OCI-LY3 (cell line): ENCODE measurements at regions not wholly inside any gene's neighbourhood (a gene's known extent, or its start where the extent isn't known, plus 50 kb on each side); places are given as distances from the start of the nearest gene placed in this dataset.

Experiments used
- H2AFZ ChIP-seq: fragments of 200-600, 300-600 bp; shearing (Covaris generic); 2 replicates; pipeline ENCODE4 v1.6.0; 2014; ENCODE audit warnings: antibody characterized with exemption, low read depth, low read length
- H3K27ac ChIP-seq: fragments of 200-600, 300-600 bp; sonication (generic); 2 replicates; pipeline ENCODE4 v1.5.1; 2014; ENCODE audit warnings: mild to moderate bottlenecking, low read length, moderate library complexity, mixed read lengths
- H3K27me3 ChIP-seq: fragments of 200-600, 300-600 bp; sonication (generic); 2 replicates; pipeline ENCODE4 v1.6.1; 2014; ENCODE audit warnings: low read depth, low read length, mixed read lengths
- H3K36me3 ChIP-seq: fragments of 200-600, 300-600 bp; sonication (generic); replicated peaks from 2 replicates; pipeline ENCODE3; 2014; ENCODE audit warnings: low read depth, low read length, mixed read lengths
- H3K4me1 ChIP-seq: fragments of 300-600, 200-600 bp; sonication (generic); 2 replicates; pipeline ENCODE4 v1.6.1; 2014; ENCODE audit warnings: low read length, mixed read lengths
- H3K4me2 ChIP-seq: fragments of 200-600, 300-600 bp; sonication (generic); 2 replicates; pipeline ENCODE4 v1.6.1; 2014; ENCODE audit warnings: low read length, mixed read lengths
- H3K4me3 ChIP-seq: fragments of 300-600, 200-600 bp; sonication (generic); 2 replicates; pipeline ENCODE4 v1.5.1; 2014; ENCODE audit warnings: antibody characterized with exemption, mild to moderate bottlenecking, low read length, moderate library complexity
- H3K79me2 ChIP-seq: fragments of 300-600, 200-600 bp; shearing (Covaris generic); 2 replicates; pipeline ENCODE4 v1.6.1; 2014; ENCODE audit warnings: mild to moderate bottlenecking, low read length, mixed read lengths
- H3K9ac ChIP-seq: fragments of 300-600, 200-600 bp; shearing (Covaris generic); 2 replicates; pipeline ENCODE4 v1.6.0; 2014; ENCODE audit warnings: mild to moderate bottlenecking, low read length, moderate library complexity
- H3K9me3 ChIP-seq: fragments of 200-600, 300-600 bp; shearing (Covaris generic); 2 replicates; pipeline ENCODE4 v1.6.1; 2014; ENCODE audit warnings: low read length, mixed read lengths; ENCODE audit not compliant: insufficient read depth
- H4K20me1 ChIP-seq: fragments of 200-600, 300-600 bp; sonication (generic); 2 replicates; pipeline ENCODE4 v1.6.1; 2016; ENCODE audit warnings: low read length, mixed read lengths; ENCODE audit not compliant: insufficient read depth
- CTCF ChIP-seq: fragments of 200-600, 300-600 bp; sonication (generic); IDR thresholded peaks from 2 replicates; pipeline ENCODE4 v1.5.1; 2014; ENCODE audit warnings: antibody characterized with exemption, low read length, low read depth
- EZH2phosphoT487 ChIP-seq: fragments of 200-600 bp; shearing (Covaris generic); IDR thresholded peaks from 2 replicates; pipeline ENCODE4 v1.6.1; 2018; ENCODE audit warnings: antibody characterized with exemption, mixed run types, low read depth

- no peak overlapping the region for H2AFZ ChIP-seq
Observed at GRCh38 chr3:25283613-25284012, 144.4 kb upstream of the RARB start.

GRCh38 chr3:25284249-25284648 lies 143.8 kb upstream of the RARB start:
- Histone ChIP-seq H2AFZ (no peak overlapping the region), H3K4me2 (no peak overlapping the region), H3K36me3 (no peaks in the 10 kb centered on the region), H3K9me3 (no peaks in the 10 kb centered on the region), H3K27me3 (no peaks in the 10 kb centered on the region), H3K27ac (no peak overlapping the region), H4K20me1 (no peaks in the 10 kb centered on the region), H3K4me1 (no peaks in the 10 kb centered on the region), H3K79me2 (no peaks in the 10 kb centered on the region), H3K4me3 (no peak overlapping the region), H3K9ac (no peak overlapping the region)
- TF ChIP-seq EZH2phosphoT487 (no peak), CTCF (no peak)

More at GRCh38 chr3:25283613-25284012, 144.4 kb upstream of the RARB start:
- H4K20me1 ChIP-seq, result no peaks in the 10 kb centered on the region
- no peak overlapping the region for H3K27ac ChIP-seq
- no peak for TF ChIP-seq CTCF
- H3K79me2 ChIP-seq, result no peaks in the 10 kb centered on the region
- no peaks in the 10 kb centered on the region for H3K4me1 ChIP-seq
- H3K27me3 ChIP-seq, result no peaks in the 10 kb centered on the region
- H3K4me3 ChIP-seq, result no peak overlapping the region
- no peaks in the 10 kb centered on the region for H3K9me3 ChIP-seq
- no peak overlapping the region for H3K4me2 ChIP-seq
- H3K36me3 ChIP-seq, result no peaks in the 10 kb centered on the region
- no peak overlapping the region for H3K9ac ChIP-seq

- H3K79me2 ChIP-seq, result no peaks in the 10 kb centered on the region
- H3K9me3 ChIP-seq, result no peaks in the 10 kb centered on the region
- TF ChIP-seq CTCF, result no peak
- no peak for TF ChIP-seq EZH2phosphoT487
Observed at GRCh38 chr3:25287291-25287884, 140.7 kb upstream of the RARB start.

GRCh38 chr3:25288413-25288812 lies 139.7 kb upstream of the RARB start:
- Histone ChIP-seq H3K79me2 (no peaks in the 10 kb centered on the region), H3K27me3 (no peaks in the 10 kb centered on the region), H2AFZ (no peak overlapping the region), H4K20me1 (no peaks in the 10 kb centered on the region), H3K27ac (no peak overlapping the region), H3K9me3 (no peaks in the 10 kb centered on the region), H3K4me3 (no peak overlapping the region), H3K36me3 (no peaks in the 10 kb centered on the region), H3K4me1 (no peaks in the 10 kb centered on the region), H3K9ac (no peak overlapping the region), H3K4me2 (no peak overlapping the region)
- no peak for TF ChIP-seq CTCF
- TF ChIP-seq EZH2phosphoT487, result no peak

More at GRCh38 chr3:25287291-25287884, 140.7 kb upstream of the RARB start:
- H3K4me1 ChIP-seq, result no peaks in the 10 kb centered on the region
- H2AFZ ChIP-seq, result no peak overlapping the region
- no peaks in the 10 kb centered on the region for H3K36me3 ChIP-seq
- no peak overlapping the region for H3K27ac ChIP-seq
- no peaks in the 10 kb centered on the region for H3K27me3 ChIP-seq
- H3K9ac ChIP-seq, result no peak overlapping the region
- no peak overlapping the region for H3K4me3 ChIP-seq
- no peaks in the 10 kb centered on the region for H4K20me1 ChIP-seq
- H3K4me2 ChIP-seq, result no peak overlapping the region
